Mucosa of gallbladder (tissue), 1 donor: ENCODE measurements at regions not wholly inside any gene's neighbourhood (a gene's known extent, or its start where the extent isn't known, plus 50 kb on each side); places are given as distances from the start of the nearest gene placed in this dataset.
"Not testable (repeated sequence)": the region's sequence is repeated elsewhere in the genome, so short reads cannot be mapped to it uniquely, and the experiment has no call there.

Experiments
- DNase-seq: peaks from one replicate; pipeline ENCODE4 v3.0.0-alpha.2; 2020; ENCODE audit warnings: low spot score
- donor health status: DM: no; HTN: no; CAD: no.

DNA sequence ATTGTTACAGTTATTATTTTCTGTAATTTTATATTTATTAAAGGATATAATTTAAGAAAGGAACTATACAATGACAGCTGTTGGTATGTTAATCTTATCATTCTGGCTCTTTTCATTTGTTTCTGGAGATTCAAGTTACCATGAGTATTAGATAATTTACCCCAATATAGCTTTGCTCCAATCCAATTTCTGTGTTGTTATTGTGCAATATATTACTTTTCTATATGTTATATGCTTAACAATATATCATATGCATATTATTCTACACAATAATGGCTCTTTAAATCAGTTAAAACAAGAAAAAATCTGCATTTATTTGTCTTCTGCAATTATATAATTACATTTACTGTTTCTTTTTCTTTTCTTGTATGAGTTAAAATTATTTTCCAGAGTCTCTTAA is 1650.9 kb downstream of the BRINP3 start:
- DNase-seq, result no peak

DNA sequence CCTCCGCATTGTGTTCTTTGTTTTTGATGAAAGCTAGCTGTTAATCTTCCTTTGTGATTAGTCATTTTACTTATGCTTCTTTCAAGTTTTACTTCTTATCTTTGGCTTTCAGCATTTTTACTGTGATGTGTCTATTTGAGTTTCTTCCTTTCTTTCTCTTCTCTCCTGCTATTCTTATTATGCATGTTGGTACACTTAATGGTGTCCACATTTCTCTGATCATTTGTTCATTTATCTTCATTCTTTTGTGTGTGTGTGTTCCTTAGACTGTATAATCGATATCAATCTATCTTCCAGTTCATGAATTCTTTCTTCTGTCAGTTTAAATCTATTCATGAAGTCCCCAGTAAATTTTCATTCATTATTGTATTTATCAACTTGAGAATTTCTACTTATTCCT is 1650.3 kb downstream of the BRINP3 start:
- DNase-seq, result no peak

DNA sequence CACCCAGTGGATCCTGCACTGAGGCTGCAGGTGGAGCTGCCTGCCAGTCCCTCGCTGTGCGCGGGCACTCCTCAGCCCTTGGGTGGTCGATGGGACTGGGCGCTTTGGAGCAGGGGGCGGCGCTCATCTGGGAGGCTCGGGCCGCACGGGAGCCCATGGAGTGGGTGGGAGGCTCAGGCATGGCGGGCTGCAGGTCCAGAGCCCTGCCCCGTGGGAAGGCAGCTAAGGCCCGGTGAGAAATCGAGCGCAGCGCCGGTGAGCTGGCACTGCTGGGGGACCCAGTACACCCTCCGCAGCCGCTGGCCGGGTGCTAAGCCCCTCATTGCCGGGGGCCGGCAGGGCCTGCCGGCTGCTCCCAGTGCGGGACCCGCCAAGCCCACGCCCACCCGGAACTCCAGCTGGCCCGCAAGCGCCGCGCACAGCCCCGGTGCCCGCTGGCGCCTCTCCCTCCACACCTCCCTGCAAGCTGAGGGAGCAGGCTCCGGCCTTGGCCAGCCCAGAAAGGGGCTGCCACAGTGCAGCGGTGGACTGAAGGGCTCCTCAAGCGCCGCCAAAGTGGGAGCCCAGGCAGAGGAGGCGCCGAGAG is 1636.5 kb downstream of the BRINP3 start:
- not testable (repeated sequence) for DNase-seq

DNA sequence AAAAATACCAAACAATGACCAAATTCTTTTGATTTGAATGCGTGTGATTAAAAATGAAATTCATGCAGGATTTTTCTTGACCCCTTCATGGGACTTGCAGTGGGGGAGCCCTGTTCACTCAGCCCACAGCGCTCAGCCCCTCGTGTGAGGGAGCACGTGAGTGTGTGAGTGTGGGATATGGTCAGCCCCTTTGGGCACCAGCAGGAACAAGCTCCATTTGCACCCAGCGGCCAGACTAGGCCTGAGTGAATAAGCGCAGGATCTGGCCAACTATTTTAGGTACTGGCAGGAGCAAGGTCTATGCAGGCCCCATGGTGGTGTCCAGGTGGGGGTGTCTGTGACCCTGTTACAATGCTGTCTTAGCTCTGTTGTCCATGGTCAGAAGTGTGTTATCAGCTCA is 1631.2 kb downstream of the BRINP3 start:
- DNase-seq, result no peak

DNA sequence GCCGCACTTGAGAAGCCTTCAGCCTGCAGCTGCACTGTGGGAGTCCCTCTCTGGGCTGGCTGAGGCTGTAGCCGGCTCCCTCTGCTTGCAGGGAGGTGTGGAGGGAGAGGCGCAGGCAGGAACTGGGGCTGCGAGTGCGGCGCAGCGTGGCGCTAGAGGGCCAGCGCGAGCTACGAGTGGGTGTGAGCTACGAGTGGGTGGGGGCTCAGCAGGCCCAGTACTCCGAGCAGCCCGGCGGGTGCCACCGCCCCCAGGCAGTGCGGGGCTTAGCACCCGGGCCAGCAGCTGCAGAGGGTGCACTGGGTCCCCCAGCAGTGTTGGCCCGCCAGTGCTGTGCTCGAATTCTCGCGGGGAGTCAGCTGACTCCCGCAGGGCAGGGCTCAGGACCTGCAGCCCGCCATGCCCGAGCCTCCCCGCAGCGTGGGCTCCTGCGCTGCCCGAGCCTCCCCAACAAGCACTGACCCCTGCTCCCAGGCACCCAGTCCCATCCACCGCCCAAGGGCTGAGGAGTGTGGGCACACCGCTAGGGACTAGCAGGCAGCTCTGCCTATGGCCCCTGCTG is 1620.1 kb downstream of the BRINP3 start:
- no peak for DNase-seq

DNA sequence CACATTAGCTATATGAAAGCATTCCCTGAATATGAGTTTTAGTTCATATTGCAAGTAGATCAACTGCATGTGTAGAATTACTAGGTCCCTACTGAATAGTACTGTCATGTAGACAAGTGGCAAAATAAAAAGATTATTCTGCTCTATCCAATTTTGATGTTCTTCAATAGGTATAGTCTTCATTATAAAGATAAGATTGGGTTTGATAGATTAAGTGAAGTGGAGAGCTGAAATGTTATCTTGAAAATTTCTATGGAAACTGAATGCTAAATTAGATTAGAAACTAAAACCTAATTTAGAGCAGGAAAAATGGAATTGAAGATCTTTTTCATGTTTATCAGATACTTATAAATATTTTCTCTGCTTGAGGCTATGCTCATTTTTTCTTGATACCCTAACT is 1610.0 kb downstream of the BRINP3 start:
- DNase-seq, result no peak

DNA sequence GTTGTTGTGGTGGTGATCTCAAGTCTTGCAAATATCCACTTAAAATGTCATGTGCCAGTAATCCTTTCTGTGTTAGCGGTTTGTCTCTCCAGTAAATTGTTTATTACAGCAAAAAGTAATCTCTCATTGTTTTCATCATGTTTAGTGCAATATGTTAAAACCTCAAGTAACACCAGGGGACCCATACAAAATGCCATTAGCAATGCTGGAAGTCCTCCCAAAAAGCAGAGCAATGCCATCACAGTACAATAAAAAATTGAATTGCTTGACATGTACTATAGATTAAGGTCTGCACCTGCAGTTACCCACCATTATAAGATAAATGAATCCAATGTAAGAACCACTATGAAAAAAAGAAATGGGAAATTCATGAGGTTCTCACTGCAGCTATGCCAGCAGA is 1606.5 kb downstream of the BRINP3 start:
- no peak for DNase-seq

DNA sequence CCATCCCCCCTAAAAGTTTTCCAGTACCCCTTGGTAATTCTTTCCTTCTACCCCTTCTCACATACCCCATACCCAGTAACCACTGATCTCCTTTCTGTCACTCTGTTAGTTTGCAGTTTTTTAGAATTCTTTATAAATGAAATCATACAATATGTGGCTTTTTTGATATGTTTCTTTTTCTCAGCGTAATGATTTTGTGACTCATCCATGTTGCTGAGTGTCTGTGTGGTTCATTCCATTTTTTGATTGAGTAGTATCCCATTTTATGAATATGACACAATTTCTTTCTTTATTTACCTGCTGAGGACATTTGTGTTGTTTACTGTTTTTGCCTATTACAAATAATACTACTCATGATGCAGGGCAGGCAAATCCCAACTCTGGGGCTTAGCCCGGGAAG is 1605.3 kb downstream of the BRINP3 start:
- DNase-seq, result no peak

DNA sequence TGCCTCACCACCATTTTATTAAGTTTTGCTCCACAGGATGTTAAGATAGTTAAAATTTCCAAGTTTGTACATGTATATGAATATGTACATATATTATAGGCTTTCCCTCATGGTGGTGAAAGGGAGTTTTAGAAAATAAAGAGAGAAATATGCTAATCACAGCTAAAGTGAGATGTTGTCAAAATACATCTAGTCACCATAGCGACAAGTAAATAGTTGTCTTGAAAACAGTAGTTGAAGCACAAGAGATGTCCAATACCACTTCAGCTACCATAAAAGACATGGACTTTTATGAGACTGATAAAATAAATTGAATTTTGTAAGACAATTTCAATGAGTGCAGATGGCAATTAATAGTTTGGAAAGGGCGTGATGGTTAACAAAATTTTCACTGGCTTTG is 1600.0 kb downstream of the BRINP3 start:
- no peak for DNase-seq

DNA sequence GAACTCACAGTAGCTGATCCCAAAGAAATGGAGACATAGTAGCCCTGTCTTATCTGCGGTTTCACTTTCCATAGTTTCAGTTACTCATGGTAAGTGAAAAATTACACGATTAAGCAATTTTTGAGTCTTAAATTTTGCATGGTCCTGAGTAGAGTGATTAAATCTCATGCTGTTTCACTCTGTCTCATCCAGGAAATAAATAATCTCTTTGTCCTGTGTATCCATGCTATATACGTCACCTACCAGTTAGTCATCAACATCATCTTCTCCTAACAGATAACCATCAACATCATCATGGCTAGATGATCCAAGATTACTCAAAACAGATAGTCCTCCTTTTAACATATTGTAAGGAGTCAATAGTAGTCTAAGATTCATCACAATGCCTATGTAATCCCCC is 1589.3 kb downstream of the BRINP3 start:
- no peak for DNase-seq

DNA sequence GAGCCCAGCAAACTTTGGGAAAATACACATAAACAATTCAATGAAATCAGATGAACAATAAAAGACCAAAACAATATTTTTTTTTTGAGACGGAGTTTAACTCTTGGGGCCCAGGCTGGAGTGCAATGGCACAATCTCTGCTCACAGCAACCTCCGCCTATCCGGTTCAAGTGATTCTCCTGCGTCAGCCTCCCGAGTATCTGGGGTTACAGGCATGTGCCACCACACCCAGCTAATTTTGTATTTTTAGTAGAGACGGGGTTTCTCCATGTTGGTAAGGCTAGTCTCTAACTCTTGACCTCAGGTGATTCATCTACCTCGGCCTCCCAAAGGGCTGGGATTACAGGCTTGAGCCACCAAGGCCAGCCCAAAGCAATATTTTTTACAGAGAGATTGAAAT is 1588.5 kb downstream of the BRINP3 start:
- no peak for DNase-seq

DNA sequence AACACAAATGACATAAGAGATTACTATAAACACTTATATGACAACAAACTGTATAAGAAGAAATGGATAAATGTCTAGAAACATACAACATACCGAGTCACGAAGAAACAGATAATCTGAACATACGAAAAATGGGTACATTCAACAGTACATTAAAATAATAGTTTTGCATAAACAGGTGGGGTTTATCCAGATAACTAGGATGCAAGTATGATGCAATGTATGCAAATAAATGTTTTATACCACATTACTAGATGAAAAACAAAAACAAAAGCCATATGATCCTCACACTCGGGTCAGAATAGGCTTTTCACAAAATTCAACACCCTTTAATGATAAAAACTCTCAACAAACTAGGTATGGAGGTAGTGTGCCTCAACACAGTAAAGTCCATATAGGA is 1585.7 kb downstream of the BRINP3 start:
- no peak for DNase-seq

DNA sequence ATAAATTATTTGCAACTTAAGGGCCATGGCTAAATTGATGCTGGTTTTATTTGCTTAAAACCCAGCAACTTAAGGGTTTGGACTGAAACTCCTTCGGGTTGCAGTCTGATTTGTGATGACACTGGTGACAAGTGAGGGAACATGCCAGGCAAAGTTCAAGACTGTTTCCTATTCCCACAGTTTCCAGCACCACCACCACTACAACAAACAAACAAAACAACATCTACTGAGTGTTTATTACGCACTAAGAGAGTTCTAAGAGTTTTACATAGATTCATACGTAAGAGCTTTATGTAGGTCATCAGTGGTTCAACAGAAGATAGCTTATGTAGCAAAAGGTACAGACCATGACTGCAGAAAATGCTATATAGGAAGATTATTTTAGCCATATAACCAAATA is 1582.1 kb downstream of the BRINP3 start:
- DNase-seq, result no peak

DNA sequence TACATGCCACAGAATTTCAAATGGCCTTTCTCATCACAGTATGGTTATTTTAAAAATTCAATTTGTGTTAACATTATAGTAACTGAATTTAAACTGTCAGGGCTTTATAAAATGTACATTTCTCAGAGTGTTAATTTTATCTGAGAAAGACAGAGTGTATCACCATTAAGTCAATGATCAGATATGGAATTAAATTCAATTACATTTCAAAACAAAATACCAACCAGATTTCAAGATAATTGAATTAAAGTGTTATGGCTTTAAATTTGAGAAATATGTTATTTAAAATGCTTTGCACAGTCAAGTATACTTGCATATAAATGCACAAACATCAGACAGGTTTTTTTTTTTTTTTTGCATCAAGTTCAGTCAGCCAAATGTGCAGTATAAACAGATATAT is 1574.4 kb downstream of the BRINP3 start:
- DNase-seq, result no peak

DNA sequence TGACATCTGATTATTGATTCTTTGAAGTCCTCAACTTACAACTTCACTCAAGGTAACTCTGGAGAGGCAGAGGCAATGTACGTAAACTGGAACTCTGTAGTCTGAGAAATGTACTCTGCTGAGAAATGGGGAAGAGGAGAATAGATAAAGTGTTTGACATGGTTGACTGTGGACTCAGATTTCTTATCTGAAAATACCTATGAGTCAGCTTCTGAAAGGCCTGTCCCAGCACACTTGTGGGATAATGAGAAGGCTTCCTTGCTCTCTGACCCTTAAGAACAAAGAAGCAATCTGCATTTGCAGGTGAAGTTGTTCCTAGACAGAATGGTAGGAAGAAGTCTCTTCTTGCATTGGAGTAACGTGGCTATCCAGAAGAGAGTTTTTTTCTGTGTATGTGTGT is 1573.5 kb downstream of the BRINP3 start:
- no peak for DNase-seq

DNA sequence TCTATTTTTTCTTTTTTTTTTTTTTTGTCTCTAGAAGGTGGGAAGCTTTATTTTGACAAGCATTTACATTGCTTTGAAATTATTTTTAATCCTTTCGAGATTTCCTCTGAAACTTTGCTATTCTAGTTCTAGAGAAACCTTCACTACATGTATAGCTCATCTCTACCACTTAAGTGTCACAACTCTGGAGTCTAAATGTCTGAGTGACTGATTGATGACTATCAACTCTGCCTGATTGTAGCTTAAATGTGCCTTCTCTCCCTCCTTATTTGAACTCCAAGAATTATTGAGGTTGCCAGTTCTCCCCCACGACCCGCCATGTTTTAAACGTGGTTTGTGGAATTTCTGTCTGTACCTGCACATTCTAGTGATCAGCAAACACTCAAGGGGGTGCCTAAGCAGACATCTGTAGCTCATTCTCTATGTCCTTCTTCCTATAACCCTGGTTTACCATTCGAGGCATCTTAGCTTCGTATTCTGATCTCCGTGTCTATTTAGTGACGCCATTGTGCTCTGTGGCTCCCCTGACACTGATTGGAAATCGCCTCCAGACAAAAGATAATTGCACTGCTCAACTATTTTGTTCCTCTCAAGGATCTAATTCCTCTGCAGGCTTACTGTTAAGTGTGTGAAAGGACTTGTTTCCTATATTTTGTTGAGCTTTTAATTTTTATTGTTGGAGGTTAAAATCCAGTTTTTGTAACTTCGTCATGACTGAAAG is 1570.6 kb downstream of the BRINP3 start:
- no peak for DNase-seq

DNA sequence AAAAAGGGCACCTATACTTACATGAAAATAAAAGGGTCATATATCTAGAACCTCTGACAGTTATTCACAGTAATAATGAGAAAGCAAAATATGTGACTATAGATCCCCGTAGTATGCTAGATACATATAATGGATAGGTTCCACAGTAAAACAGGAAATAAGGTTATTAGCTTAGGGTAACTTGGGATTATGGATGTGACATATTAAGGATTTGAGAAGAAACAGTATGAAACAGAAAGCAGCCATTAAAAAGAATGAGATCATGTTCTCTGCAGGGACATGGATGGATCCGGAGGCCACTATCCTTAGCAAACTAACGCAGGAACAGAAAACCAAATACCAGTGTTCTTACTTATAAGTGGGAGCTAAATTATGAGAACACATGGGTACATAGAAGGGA is 1547.3 kb downstream of the BRINP3 start:
- DNase-seq, result no peak

DNA sequence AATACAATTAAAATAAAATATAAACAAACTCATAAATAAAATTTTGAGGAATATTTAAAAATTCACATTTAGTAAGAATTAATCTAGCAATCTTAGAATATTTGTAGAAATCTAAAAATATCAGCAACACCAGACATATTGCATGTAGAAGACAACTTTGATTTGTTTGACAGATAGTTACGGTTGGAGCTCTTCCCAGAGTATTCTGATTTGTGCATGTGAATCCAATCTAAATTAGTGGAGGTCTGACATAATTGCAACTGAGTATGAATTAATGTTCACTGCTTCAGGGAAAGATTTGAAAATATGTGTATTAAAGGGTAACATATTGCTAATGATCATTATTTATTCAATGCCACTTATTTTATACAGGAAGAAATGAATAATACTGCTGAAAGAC is 1546.2 kb downstream of the BRINP3 start:
- DNase-seq, result no peak

DNA sequence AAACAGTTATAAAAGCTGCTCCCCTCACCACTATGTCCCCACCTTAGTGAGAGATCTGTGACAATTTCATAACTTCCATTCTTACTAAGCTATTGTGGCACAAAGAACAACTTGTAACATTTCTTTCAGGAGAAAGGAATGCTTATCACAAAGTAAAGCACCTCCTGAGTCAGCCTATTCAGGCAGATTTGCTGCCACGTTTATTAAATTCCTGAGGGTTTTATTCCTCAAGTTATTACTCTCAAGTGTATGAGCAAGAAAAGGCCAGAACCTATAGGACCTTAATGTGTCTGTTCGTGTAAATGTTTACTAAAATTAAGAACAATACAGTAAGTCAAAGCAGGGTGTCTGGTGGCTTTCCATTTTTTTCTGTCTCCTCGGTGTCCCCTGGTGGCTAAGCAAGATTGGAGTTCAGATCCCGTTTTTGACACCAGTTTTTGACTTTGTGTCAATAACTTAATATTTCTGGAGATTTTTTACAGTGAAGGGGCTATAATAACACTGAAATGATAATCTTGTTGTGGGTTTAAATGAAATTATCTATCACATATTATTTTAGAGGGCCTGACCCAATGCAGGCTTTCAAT is 1539.6 kb downstream of the BRINP3 start:
- no peak for DNase-seq

DNA sequence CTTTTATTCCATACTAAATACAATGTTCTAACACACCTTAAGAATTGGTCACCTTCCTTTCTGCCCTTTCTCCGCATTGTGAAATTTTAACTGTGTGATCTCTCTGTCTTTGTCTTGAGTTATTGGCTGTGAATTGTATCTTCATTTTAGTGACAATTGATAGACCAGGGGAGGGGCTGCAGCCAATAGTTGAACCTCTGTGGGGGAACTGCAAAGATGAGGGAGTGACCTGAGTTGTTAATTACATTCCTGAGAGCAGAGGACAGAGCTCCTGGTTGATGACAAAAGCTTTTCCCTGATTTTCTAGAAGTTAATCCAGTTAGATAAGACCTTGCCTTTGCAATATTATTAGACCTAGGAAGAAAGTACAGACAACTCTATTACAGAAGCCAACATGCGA is 1535.7 kb downstream of the BRINP3 start:
- no peak for DNase-seq

DNA sequence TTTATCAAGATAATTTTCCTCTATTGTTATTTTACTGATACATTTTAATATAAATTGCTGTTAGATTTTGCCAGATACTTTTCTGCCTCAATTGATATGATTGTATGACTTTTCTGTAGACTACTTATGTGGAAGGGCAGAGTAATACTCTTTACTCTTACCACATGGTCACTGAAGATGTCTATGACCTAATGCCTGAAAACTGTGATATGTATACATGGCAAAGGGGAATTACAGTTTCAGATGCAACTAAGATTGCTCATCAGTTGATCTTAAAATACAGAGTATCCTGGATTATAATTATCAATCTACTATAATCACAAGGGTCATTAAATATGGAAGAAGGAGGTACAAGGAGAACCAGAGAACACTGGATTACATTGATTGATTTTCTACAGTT is 1528.0 kb downstream of the BRINP3 start:
- DNase-seq, result no peak

DNA sequence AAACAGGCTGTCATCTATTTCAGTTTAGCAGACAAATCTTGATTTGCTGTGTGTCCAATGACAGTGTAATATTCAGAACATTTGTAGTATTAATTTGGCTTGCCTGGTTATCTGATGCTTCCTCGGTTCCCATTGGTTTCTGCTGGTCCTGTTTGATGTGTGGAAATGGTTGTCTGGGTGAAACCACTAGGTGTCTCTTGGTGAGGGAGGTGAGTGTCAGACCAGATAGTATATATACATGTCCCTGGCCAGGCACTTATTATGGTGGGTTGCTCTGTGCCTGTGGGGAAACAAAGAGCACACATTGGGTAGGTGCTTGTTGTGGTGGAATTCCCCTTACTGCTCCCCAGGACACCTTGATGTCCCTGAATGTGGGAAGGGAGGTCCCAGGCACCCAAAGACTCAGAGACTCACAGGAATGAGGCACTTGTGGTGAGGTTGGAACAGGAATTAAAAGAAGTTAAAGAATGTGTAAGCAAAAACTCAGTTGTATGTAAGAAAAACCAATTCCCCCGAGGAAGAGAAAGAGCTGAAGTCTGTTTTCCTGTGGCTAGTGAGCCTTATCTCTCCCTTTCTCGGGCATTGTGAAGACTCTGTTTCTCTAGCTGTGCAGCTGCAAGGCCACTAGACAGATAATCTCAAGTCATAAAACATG is 1519.1 kb downstream of the BRINP3 start:
- no peak for DNase-seq
